Esophagus muscularis mucosa (tissue), 3 donors: ENCODE measurements at regions not wholly inside any gene's neighbourhood (a gene's known extent, or its start where the extent isn't known, plus 50 kb on each side); places are given as distances from the start of the nearest gene placed in this dataset.
"Not testable (repeated sequence)": the region's sequence is repeated elsewhere in the genome, so short reads cannot be mapped to it uniquely, and the experiment has no call there.

Experiments used
- EP300 ChIP-seq: sonication (generic); formaldehyde crosslinking; IDR thresholded peaks from one replicate; pipeline ENCODE4 v1.6.1; 2017; ENCODE audit warnings: antibody characterized with exemption
- POLR2AphosphoS5 ChIP-seq, 2 donors: sonication (generic); formaldehyde crosslinking; IDR thresholded peaks; one replicate each; pipeline ENCODE4 v1.6.1; 2017; ENCODE audit warnings: antibody characterized with exemption in 2 of 2

DNA sequence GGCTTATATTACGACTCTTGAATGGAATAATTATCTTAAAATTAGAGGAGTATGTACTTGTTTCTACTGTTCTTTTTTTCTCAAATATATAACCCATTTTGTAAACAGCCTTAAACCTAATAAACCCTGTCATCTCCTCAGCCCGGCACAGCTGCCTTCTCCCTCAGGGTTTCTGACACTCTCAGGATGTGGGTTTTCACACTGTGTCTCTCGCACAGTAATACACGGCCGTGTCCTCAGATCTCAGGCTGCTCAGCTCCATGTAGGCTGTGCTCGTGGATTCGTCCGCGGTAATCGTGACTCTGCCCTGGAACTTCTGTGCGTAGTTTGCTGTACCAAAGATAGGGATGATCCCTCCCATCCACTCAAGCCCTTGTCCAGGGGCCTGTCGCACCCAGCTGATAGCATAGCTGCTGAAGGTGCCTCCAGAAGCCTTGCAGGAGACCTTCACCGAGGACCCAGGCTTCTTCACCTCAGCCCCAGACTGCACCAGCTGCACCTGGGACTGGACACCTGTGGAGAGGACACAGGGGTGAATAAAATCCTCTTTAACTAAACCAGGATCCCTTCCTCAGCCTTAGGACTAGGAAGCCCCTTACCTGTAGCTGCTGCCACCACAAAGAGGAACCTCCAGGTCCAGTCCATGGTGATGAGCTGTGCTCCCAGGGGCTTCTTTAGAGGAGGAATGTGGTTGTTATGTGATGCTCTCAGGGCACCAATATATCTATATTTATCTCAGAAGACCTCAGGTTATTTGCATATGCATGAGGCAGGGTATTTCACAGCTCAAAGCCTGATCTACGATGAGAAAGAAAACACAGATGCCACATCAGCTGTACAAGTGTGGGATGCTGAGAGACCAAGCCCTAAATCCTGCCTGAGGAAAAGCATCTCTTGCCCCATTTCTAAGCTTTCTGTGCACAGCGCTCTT, 1235.8 kb downstream of the TMEM121 start:
- TF ChIP-seq EP300; POLR2AphosphoS5 (IDR thresholded peaks at IDR 0.05): not testable (repeated sequence)
